ENCODE measurements at regions not wholly inside any gene's neighbourhood (a gene's known extent, or its start where the extent isn't known, plus 50 kb on each side); places are given as distances from the start of the nearest gene placed in this dataset.
"Not testable (repeated sequence)": the region's sequence is repeated elsewhere in the genome, so short reads cannot be mapped to it uniquely, and the experiment has no call there.

DNA sequence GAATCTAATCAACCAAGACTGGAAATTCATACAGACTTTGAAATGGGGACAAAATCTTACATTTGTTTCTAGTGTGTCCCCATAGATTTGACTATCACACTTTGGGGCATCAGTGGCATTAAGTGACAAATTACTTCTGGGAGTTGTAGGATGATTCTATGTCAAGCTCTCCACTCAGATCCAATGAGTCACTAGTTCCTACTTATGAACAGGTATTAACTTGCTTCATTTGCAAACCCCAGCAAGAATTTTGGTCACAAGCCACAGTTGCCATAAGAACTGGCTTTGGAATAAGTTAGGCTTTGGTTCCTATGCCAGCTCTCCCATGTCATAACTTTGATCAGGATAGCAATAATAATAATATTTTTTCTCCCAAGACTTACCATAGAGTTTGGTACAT lies 77.6 kb upstream of the PTPRK start:
- no peak for DNase-seq (ENCODE audit: low spot score)

- DNase-seq (ENCODE audit: low spot score) = no peak
Measured at GRCh38 chr6:128597004-128597403, 76.6 kb upstream of the PTPRK start.

DNA sequence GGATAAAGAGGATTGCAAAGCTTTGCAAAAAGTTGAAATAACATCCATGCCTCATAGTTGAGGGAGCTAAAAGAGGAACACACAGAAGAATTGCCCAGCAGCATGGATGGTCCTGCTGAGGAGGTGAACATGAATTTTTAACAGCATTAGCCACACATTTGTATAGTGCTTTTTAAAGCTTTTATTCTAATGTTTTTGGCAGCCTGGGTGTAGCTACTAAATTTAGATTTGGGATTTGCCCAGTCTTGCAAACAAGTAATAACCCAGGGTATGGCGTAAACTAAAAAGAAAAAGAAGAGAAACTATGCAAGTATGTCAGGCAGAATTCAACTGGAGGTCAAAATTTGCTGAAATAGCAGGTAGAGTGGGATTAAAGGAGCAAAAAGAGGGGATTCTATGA lies 75.1 kb upstream of the PTPRK start:
- no peak for DNase-seq (ENCODE audit: low spot score)

GRCh38 chr6:128586095-128586494 lies 65.7 kb upstream of the PTPRK start:
- no peak for DNase-seq (ENCODE audit: low spot score)

DNA sequence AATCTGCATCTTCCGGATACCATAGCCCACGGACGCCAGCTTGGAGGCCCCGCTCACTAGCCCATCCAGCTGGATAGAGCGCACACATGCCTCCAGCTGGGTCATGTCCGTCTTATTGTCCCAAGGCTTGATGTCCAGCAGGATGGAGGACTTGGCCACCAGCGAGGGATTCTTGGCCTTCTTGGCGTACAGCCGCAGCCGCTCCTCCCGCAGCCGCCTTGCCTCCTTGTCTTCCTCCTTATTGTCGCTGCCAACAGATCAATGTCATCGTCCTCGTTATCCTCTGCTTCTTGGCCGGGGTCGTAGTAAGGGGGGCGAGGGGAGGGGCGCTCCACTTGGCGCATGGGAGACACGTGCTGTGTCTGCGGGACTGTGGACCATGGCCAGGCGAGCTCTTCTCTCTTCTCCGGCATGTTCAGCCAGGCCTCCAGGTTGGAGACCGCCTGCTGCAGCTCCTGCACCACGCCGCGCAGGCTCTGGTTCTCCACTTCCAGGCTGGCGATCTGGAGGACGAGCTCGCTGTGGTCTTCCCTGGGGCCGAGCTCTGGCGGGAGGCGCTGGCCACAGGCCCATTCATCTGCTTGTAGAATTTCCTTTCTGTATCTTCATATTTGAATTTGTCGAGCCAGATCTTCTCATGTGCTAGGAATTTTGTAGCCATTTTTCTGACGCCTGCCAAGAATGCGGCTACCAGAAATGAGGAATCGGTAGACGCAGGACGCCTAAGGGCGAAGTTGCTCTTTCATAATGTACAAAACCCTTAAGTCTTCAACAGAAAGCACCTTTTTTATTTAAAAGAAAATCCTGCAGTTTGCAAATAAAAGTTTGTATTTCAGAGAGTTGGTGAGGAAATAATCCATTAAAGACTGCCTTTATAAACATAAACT lies 60.1 kb upstream of the PTPRK start:
- DNase-seq (ENCODE audit: low spot score) = no peak

DNA sequence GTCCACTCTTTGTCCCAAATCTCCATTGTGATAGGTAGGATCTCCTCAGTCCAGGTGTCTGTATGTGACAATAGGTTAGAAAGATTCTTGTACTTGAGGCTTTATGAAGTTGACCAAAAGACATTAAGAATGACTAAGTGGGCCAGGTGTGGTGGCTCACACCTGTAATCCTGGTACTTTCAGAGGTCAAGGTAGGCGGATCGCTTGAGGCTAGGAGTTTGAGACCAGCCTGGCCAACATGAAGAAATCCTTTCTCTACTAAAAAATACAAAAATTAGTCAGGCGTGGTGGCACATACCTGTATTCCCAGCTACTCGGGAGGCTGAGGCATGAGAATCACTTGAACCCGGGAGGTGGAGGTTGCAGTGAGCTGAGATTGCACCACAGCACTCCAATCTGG lies 54.9 kb upstream of the PTPRK start:
- DNase-seq (ENCODE audit: low spot score) = not testable (repeated sequence)

DNA sequence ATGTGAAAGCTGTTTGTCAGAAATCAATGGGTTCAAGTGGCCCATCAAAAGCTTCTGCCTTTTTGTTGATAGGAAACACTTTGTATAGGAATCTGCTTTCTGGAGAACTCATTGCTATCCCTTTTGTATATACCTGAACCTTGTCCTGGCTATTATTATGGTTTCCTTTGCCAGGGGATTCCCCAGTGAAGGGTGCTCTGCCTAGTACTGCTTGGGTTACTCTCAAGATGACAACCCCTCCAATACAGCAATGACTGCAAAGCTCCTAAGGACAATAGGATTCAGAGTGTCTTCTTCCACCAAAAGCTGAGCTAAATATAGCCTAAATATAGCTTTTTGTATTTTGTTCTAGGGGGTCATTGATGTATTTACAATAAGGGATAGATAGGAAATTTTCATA lies 54.0 kb upstream of the PTPRK start:
- DNase-seq (ENCODE audit: low spot score) = no peak

GRCh38 chr6:128573036-128573435 lies 52.6 kb upstream of the PTPRK start:
- no peak for DNase-seq (ENCODE audit: low spot score)

DNA sequence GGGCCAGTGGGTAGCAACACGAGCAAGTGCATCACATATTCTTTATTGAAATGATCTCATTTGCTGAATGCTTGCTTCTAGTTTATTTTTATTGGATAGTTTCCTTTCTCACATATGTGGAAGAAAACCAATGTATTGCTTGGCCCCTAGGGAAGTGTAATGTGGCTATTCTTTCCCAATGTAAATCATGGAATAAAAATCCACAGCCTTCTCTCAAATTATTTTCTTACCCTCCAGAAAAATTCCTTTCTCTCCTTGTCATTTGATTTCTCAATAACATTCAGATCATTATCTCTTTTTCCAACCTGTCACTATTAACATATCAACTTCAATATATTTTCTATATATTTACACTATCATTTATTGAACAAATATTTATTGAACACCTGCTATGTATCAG lies 51.9 kb upstream of the PTPRK start:
- no peak for DNase-seq (ENCODE audit: low spot score)

GRCh38 chr6:128570680-128571063 lies 50.3 kb upstream of the PTPRK start:
- peak; percentile 37 for DNase-seq (ENCODE audit: low spot score)

DNA sequence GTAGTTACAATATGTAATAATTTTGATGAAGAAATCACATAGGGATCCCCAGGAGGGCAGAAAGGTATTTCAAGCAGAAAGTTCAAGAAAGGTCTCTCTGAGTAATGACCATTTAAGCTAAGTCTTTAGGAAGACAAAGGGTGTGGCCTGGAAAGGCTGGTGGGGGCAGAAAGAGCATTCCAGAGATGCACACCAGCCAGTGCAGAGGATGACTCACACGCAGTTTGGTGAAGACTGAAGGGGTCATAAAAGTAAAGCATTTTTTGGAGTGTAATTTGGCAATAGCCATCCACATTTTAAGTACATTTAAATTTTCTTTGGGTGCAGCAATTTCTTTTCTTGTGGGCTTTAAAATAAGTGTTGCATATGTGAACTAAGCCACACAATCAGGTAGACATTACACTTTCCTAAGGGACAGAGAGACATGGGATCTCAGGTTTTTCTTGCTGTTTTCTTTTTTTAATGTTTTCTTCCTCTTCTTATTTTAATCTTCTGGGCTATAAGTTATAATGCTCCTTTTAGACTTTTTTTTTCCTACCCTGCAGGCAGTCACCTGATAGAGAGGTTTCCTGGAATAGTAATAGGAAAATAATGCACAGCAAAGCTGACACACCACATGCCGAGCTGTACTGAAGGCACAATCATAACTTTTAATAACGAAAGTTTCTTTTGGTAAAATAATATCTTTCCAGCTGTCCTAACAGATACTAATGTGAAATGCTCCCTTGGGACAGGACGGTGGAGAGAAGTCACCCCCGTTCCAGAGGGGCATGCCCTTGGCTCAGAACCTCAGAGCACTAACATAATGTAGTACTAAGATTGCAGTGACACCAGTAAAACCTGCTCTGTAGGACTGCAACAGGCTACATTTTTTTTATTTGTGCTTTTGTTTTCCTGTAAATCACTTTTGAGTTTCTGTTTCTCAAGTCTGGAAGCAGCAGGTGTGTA lies 49.6 kb upstream of the PTPRK start:
- peak; percentile 92 for DNase-seq (ENCODE audit: low spot score)
